NCI-H146 (cell line): ENCODE measurements at regions not wholly inside any gene's neighbourhood (a gene's known extent, or its start where the extent isn't known, plus 50 kb on each side); places are given as distances from the start of the nearest gene placed in this dataset.
"Not testable (repeated sequence)": the region's sequence is repeated elsewhere in the genome, so short reads cannot be mapped to it uniquely, and the experiment has no call there.

Experiments used
- DNase-seq: peaks from one replicate; lab custom pipeline; 2025; lab: John Stamatoyannopoulos, UW

DNA sequence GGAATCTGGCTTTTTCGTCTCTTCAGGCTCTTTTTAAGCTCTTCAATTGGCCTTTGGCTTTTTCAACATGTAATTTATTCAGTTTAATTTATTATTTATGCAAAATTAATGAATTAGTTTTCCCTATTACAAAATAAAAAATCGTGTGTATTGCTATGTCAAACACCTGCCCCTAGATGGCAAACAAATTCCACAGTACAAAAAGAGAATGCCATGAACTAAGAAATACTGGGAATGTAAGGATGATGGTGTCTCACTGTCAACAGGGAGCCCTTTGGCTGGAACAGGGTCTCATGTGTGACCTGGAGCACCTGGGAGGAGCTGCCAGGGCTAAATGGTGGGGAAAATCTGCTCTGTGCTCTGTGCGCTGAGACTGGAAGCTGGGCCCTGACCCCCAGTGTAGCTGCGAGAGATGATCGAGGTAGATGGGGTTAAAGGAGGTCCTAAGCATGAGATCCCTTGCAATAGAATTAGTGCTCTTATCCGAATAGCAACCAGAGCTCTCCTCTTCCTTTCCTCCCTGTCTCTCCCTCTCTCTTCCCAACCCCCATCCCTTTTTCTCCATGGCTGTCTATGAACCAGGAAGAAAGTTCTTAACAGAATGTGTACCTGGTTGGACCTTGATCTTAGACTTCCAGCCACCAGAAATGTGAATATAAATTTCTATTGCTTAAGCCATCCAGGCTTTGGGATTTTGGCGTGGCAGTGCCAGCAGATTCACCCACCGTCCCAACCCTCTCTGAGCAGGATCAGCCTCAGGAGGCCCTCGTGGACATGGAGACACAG, 1183.5 kb downstream of the RPIA start:
- not testable (repeated sequence) for DNase-seq

DNA sequence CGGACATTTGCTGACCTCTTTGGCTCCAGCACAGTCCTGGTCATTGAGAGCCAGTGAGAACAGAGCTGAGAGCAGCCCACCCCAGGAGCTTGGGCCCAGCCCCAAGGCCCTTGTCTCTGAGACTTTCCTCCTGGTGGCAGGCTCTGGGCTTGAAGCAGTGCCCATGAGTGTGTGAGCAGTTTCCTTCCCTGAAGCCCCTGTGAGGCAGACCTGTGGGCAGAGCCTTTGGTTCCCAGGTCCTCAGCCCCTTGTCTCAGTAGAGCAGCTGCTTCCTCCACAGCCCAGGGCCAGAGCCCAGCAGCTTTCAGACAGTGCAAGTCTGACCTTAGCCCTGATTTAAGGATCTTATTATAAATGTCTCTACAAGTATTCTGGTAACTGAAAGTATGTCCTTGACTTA, 1185.0 kb downstream of the RPIA start:
- DNase-seq = not testable (repeated sequence)

DNA sequence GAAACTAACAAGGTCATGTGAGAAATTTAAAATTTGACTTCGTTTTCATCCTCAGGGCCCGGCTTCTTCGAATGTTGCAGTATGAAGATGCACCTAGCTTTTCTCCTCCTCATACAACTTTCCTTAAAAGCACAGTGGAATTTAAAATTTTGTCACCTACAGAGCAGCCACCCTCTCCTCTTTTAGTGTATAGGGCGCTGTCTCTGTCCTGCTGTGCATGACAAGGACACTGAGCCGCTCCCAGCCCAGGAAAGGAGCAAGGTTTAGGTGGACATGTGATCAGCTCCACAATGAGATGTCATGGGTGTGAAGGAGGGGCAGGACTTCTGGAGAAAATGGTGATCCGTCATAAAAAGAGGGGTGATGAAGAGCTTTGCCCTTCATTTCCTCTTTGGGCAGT, 1185.4 kb downstream of the RPIA start:
- DNase-seq = not testable (repeated sequence)

DNA sequence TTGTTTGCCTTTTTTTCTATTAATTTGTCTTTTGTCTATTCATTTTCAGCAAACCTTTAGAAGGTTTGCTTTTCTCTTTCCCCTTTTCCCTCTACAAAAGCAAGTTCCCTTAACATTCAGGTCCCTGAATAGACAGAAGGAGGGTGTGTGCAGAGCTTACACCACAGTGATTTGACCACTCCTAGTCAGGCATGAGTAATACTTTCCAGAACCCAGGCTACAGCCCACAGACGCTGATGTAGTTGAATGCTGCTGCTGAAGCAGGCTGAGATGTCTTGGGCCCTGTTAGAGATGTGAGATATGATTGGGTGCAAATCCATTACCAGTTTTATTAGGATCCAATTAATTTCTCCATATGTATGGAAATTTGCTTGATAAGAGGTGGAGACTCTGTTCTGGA, 1191.4 kb downstream of the RPIA start:
- not testable (repeated sequence) for DNase-seq

DNA sequence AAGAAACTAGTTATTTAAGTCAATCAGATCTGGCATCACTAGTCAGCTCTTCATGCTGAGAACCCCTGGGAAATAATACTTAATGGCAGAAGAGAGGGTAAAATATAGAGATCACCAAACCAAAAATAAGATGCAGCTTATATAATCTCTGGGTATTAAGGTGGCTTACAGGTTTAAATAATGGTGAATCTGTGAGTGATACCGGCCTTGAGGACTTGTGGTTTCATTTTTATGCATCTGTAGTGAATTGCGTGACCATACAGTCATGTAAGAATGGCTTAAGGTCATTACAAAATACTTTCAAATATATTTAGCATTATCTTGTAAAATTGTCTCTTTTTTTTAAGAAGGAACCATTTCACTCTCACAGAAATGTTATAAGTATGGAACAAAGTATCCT, 1192.2 kb downstream of the RPIA start:
- DNase-seq = not testable (repeated sequence)

DNA sequence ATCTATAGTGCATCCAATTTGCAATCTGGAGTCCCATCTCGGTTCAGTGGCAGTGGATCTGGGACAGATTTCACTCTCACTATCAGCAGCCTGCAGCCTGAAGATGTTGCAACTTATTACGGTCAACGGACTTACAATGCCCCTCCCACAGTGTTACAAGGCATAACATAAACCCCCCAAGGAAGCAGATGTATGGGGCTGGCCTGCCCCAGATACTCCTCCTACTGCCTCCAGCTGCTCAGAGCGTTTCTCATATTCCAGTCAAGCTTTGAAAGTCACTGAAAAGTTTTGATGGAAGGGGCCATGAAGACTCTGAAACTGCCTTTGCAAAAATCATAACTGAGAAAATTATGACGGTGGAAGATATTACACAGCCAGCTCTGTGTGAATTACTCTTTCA, 1193.6 kb downstream of the RPIA start:
- DNase-seq = not testable (repeated sequence)

DNA sequence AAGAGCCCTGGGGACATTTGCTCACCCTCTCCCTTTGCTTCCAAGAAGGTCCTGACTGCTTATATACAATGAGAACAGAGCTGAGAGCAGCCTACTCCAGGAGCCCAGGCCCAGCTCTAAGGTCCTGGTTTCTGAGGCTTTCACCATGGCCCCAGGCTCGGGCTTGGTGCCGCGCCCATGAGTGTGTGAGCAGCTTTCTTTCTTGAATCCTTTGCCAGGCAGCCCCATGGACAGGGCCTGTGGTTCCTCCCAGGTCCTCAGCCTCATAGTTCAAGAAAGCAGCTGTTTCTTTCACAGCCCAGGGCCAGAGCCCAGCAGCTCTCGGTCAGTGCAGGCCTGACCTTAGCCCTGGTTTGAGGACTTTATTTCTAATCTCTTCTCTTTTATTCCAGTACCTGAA, 1197.2 kb downstream of the RPIA start:
- not testable (repeated sequence) for DNase-seq

DNA sequence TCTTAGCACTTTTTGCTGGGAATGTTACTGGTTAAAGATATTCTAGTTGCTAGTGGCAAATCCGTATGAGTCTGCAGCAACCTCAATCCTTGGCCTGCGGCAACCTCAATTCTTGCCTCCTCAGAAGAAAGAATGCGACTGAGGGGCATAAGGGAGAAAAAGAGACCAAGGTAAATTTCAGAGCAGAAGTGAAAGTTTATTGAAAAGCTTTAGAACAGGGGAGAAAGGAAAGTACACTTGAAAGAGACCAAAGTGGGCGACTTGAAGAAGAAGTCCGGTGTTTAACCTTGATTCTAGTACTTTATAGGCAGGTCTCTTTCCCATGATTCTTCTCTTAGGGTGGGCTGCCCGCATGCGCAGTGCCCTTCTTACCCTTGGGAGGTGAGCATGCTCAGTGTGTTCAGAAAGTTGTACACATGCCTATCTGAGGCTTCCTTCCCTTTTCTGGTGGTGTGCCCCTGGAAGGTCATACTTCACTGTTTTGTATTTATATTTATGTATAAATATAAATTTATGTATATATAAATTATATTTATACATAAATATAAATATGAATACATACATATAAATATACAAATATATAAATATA, 1198.8 kb downstream of the RPIA start:
- DNase-seq = not testable (repeated sequence)

DNA sequence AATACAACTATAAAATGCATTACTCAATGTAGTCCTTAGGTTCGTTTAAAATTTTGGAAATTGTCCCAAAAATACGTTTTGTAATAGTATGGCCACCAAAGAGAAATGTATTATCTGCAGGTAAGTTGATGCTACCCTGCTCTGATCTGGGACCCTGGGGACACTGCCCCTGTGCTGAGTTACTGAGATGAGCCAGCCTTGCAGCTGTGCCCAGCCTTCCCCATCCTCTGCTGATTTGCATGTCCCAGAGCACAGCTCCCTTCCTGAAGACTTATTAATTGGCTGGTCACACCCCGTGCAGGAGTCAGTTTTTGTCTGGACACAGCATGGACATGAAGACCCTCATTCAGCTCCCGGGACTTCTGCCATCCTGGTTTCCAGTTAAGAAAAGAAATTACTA, 1203.5 kb downstream of the RPIA start:
- DNase-seq = not testable (repeated sequence)

DNA sequence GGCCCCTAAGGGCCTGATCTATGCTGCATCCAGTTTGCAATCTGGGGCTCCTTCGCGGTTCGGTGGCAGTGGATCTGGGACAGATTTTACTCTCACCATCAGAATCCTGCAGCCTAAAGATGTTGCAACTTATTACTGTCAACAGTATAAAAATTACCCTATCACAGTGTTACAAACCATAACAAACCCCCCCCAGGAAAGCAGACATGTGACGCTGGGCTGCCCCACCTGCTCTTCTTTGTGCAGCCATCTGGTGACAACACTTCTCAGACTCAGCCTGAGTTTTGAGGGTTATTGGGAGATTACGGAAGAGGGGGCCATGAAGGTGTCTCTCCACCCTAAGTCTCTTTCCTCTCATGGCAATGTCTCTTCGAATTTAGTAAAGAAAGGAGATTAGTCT, 1204.2 kb downstream of the RPIA start:
- DNase-seq = not testable (repeated sequence)

DNA sequence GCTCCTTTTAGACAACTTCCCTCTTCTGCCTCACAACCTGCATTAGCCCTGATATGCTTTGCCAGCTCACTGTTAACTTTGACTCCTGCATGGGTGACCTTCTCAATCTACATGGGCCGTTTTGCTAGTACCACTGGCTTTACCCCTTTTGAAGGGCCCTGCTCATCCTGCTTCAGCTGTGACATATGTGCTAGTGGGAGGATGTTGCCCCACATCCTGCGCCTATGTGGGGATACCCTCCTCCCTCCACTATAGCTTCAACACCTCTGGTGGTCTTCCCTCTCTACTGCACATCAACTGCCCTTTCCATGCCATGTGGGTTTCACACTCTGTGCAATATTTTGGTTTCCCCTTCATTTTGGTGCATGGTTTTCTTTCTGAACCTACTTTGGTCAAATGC, 1235.5 kb downstream of the RPIA start:
- DNase-seq = not testable (repeated sequence)

DNA sequence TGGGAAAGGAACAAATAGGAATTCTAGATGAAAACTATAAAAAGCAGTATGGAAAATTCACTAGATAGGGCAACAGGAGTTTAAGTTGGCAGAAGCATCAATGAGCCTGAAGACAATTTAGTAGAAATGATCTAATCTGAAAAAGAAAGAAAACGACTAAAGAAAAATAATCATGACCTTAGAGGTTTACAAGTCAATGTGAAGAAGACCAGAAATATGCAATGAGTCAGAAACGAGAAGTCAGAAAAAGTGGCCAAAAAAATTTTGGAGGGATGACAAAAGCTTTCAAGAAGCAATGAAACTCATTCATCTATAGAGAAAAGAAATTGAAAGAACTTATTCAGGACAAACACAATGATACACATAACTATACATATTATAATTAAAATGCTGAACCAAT, 1244.0 kb downstream of the RPIA start:
- DNase-seq = not testable (repeated sequence)

DNA sequence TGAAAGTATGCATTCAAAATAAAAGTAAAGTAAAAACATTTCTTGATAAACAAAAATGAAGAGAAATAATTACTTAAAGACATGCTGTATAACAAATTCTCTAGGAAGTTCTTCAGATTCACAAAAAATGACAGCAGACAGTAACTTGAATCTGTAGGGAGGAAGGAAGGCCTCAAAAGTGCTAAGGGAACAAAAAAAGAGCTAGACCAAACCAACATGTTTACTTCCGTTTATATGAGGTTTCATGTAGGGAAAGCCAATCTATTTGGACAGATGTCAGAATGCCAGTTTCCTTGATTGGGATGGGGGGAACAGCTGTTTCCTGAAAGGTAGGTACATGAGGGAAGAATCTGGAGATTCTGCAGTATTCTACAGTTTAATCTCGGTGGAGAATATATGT, 1244.5 kb downstream of the RPIA start:
- not testable (repeated sequence) for DNase-seq

DNA sequence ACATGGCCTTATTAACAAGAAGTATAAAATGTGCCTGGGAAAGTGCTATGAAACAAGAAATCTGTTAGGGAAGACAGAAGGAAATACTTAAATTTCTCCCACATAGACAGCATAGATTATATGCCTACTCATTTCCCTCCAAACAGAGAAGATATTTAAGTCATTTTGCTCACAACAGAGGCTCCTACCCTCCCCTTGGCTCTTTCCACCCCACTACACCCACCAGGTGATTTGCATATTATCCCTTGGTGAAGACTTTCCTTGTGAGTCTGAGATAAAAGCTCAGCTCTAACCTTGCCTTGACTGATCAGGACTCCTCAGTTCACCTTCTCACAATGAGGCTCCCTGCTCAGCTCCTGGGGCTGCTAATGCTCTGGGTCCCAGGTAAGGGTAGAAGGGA, 1245.1 kb downstream of the RPIA start:
- not testable (repeated sequence) for DNase-seq

DNA sequence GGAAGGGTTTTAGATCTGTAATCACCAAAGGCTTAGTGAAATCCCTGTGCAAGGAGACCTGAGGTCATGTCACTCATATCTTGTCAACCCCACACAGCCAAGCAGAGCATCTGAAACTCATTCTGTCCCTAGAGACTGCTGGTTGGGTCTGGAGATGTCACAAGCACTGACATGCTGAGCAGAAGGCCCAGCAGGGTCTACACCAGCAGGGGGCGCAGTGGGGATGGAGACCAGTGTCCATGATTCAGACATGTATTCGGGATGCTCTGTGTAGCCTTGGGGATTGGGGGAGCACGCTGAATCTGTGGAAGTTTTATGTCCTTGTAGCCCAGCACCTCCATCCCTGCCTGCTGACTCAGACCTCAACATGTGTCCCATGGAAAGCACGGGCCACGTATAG, 1247.3 kb downstream of the RPIA start:
- not testable (repeated sequence) for DNase-seq

DNA sequence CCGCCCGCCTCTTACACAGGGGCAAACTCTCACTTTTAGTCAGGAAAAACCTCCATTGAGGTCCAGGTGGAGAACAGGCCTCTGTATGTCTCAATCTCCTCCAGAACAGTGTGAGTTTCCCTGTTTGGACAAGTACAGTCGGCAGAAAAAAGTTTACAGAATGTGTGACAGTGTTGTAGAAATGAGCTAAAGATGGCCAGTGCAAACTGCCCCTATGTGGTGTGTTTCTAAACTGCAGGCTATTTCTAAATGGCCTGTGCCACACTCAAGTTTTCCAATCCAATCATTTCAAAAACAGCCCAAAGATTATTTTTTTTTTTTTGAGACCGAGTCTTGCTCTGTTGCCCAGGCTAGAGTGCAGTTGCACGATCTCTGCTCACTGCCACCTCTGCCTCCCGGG, 1252.8 kb downstream of the RPIA start:
- not testable (repeated sequence) for DNase-seq

DNA sequence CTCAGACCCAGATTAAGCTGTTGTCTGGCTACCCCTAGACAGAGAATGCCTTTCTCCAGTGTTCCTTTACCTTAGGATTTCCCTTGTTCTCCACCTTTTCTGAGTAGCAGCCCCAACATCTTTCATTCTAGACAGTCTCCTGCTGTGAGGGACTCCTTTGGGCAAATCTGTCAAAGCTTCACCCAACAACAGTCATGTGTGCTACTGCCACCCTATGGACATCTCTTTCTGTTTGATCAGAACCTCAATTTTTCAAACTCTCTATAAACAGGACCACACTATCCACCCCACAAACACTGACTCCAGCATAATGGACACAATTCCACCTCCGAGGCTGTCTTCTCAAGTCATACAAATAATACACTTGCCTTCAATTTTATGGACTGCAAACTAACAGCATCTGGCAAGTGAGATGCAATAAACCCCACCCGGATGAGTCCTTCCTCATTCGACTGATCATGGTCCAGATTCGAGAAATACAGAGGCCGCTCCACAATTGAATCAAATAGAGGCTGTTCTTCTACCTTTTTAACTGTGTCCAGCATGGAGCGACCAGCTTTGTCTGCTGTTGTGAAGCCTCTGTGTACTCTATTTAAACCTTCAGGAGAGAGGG, 1253.6 kb downstream of the RPIA start:
- not testable (repeated sequence) for DNase-seq

DNA sequence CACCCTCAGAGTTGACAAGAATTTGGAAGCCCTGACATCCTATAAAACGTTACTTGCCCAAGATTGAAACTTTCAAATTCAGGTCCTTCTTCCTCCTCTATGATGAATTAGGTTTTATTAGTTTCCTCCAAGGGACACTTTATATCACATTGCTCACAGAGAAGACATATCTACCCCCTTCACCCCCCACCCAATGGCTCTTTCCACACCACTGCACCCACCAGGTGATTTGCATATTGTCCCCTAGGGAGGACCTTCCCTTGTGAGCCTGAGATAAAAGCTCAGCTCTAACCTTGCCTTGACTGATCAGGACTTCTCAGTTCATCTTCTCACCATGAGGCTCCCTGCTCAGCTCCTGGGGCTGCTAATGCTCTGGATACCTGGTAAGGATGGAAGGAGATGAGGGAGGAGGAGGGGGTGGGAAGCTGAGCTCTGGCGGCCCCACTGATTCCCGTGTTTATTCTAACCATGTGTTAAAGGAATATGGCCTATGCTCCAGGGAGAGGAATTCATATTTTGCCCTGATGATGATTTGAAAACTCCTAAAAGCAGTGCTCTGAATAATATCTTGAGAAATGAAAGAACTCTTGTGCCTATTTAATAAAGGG, 1255.8 kb downstream of the RPIA start:
- not testable (repeated sequence) for DNase-seq

DNA sequence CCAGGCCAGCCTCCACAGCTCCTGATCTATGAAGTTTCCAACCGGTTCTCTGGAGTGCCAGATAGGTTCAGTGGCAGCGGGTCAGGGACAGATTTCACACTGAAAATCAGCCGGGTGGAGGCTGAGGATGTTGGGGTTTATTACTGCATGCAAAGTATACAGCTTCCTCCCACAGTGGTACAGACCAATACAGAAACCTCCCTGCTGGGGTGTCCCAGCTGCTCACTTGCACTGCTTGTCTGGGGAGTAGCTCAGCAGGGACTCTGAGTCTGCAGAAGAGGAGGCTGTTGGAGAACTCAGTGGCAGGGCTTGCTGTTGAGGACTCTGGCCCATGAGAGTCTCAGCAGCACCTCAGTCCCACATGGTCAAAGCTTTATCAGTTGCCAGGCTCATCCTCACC, 1256.6 kb downstream of the RPIA start:
- not testable (repeated sequence) for DNase-seq

DNA sequence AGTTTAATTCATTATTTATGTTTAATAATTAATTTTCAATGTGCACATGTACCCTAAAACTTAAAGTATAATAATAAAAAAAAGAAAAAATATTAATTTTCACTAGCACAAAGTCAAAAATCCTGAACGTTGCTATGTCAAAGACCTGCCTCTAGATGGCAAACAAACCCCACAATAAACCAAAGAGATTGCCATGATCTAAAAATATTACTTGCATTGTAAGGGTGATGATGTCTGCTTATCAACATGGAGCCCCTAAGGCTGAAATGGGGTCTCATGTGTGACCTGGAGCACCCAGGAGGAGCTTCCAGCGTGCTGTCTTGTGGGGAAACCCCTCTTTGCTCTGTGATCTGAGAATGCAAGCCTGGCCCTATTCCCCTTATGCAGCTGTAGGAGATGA, 1259.3 kb downstream of the RPIA start:
- DNase-seq = not testable (repeated sequence)

DNA sequence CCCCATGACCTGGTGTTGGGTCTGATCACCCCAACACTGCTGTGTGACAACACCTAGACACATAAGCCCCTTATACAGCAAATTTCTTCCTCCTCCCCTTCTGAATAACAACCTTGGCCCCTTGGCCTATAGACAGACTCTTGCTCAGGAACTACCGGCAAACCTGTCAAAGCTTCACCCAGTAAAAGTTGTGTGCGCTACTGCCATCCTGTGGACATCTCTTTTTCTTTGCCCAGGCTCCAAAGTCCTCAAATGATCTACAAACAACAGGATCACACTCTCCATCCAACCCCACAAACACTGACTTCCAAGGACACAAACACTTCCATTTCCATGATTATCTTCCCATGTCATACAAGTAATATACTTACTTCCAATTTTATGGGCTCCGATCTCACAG, 1265.8 kb downstream of the RPIA start:
- not testable (repeated sequence) for DNase-seq

DNA sequence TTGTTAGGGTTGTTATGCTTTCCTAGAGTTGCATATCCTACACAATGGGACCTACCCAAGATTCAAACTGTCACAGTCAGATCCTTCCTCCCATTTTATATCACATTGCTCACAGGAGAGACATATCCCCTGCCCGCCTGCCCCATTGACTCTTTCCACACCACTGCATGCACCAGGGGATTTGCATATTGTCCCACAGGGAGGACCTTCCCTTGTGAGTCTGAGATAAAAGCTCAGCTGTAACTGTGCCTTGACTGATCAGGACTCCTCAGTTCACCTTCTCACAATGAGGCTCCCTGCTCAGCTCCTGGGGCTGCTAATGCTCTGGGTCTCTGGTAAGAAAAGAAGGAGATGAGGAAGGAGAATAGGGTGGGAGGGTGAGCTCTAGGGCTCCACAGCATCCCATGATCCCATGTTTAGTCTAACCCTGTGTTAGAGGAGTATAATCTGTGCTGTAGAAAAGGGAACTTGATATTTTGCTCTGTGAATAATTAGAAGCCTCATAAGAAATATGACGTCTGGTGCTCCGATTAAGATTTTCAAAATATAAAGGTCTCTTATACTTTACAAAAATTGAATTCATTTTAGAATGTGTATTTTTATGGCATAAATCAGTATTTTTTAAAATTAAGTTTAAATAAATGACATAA, 1268.4 kb downstream of the RPIA start:
- DNase-seq = not testable (repeated sequence)
